ENCODE measurements at regions not wholly inside any gene's neighbourhood (a gene's known extent, or its start where the extent isn't known, plus 50 kb on each side); places are given as distances from the start of the nearest gene placed in this dataset.

DNA sequence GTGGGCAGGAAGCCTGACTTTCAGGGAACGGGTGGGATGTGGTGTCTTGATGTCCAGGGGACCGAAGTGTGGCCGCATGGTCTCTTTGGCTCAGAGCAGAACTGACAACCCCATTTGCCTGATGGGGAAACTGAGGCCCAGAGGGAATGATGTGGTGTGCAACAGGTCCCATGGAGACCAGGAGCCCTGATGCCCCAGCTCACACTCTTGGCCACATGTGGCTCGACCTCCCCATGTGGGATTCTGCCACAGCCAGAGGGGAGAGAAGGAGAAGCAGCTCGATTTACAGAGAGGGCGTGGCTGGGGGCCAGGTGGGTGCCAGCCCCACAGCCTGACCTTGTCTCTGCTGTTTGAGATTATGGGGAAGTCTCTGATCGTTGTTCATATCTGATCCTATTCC lies 128.1 kb downstream of the TEX29 start:
- Histone ChIP-seq H3K4me3 (ENCODE audit: low read length) (no peak overlapping the region), H3K36me3 (ENCODE audit: control insufficient read depth in 2 of 3, insufficient read depth in 3 of 3, low read length in 3 of 3) (no peaks in the 10 kb centered on the region), H3K27ac (ENCODE audit: low read depth, low read length) (no peak overlapping the region), H3K4me1 (ENCODE audit: control insufficient read depth in 2 of 2, insufficient read depth in 2 of 2, low read length in 2 of 2) (no peaks in the 10 kb centered on the region), H3K9me3 (ENCODE audit: control insufficient read depth in 2 of 3, low read length in 3 of 3) (peaks cover 0 to 8% (median 0%) of the 10 kb centered on the region in 3 experiments), H3K27me3 (ENCODE audit: control insufficient read depth in 2 of 2, insufficient read depth in 2 of 2, low read length in 2 of 2) (no peaks in the 10 kb centered on the region)
- H3K36me3 Mint-ChIP-seq, result peaks cover 0 to 15% (median 4%) of the 10 kb centered on the region in 5 donors
- ATAC-seq, result no peak
- POLR2A ChIA-PET, result no interaction called here
- CTCF ChIA-PET, result no interaction called here
- intact Hi-C loops (cut with micrococcal nuclease), result no loop called here
- H3K27ac Mint-ChIP-seq, result no peak overlapping the region
- H3K4me3 Mint-ChIP-seq, result no peak overlapping the region
- no peak for DNase-seq
- peaks cover 0 to 6% (median 4%) of the 10 kb centered on the region in 7 donors for H3K4me1 Mint-ChIP-seq
- H3K27me3 Mint-ChIP-seq, result peaks cover 8 to 35% (median 28%) of the 10 kb centered on the region in 5 donors
- H3K9me3 Mint-ChIP-seq, result peaks cover 3 to 28% (median 11%) of the 10 kb centered on the region in 11 donors

- ChIA-PET POLR2A (no interaction called here), CTCF (no interaction called here)
- ATAC-seq (no peak), DNase-seq (no peak)
- H3K27ac ChIP-seq (ENCODE audit: low read depth, low read length), result no peak overlapping the region
- no peaks in the 10 kb centered on the region for H3K4me1 ChIP-seq (ENCODE audit: control insufficient read depth in 2 of 2, insufficient read depth in 2 of 2, low read length in 2 of 2)
- no peak overlapping the region for H3K27ac Mint-ChIP-seq
- H3K36me3 ChIP-seq (ENCODE audit: control insufficient read depth in 2 of 3, insufficient read depth in 3 of 3, low read length in 3 of 3), result no peaks in the 10 kb centered on the region
- peaks cover 0 to 15% (median 4%) of the 10 kb centered on the region in 5 donors for H3K36me3 Mint-ChIP-seq
- H3K27me3 ChIP-seq (ENCODE audit: control insufficient read depth in 2 of 2, insufficient read depth in 2 of 2, low read length in 2 of 2), result no peaks in the 10 kb centered on the region
- H3K4me1 Mint-ChIP-seq, result peaks cover 0 to 6% (median 4%) of the 10 kb centered on the region in 7 donors
- intact Hi-C loops (cut with micrococcal nuclease), result no loop called here
- H3K4me3 ChIP-seq (ENCODE audit: low read length), result no peak overlapping the region
- peaks cover 0 to 8% (median 0%) of the 10 kb centered on the region in 3 experiments for H3K9me3 ChIP-seq (ENCODE audit: control insufficient read depth in 2 of 3, low read length in 3 of 3)
- H3K4me3 Mint-ChIP-seq, result no peak overlapping the region
- peaks cover 3 to 28% (median 11%) of the 10 kb centered on the region in 11 donors for H3K9me3 Mint-ChIP-seq
- peaks cover 8 to 38% (median 28%) of the 10 kb centered on the region in 5 donors for H3K27me3 Mint-ChIP-seq
Observed at GRCh38 chr13:111449041-111449440, 128.6 kb downstream of the TEX29 start.

- peaks cover 0 to 15% (median 4%) of the 10 kb centered on the region in 5 donors for H3K36me3 Mint-ChIP-seq
- no peaks in the 10 kb centered on the region for H3K27me3 ChIP-seq (ENCODE audit: control insufficient read depth in 2 of 2, insufficient read depth in 2 of 2, low read length in 2 of 2)
- H3K9me3 Mint-ChIP-seq, result peaks cover 3 to 17% (median 9%) of the 10 kb centered on the region in 11 donors
- peaks cover 6 to 38% (median 18%) of the 10 kb centered on the region in 5 donors for H3K27me3 Mint-ChIP-seq
- H3K36me3 ChIP-seq (ENCODE audit: control insufficient read depth in 2 of 3, insufficient read depth in 3 of 3, low read length in 3 of 3), result no peaks in the 10 kb centered on the region
- ChIA-PET CTCF (no interaction called here), POLR2A (no interaction called here)
- no peak overlapping the region for H3K27ac Mint-ChIP-seq
- no peak overlapping the region for H3K4me3 ChIP-seq (ENCODE audit: low read length)
- H3K9me3 ChIP-seq (ENCODE audit: control insufficient read depth in 2 of 3, low read length in 3 of 3), result peaks cover 0 to 8% (median 0%) of the 10 kb centered on the region in 3 experiments
- peaks cover 0 to 8% (median 4%) of the 10 kb centered on the region in 7 donors for H3K4me1 Mint-ChIP-seq
- H3K4me1 ChIP-seq (ENCODE audit: control insufficient read depth in 2 of 2, insufficient read depth in 2 of 2, low read length in 2 of 2), result no peaks in the 10 kb centered on the region
- DNase-seq (no peak), ATAC-seq (no peak)
- intact Hi-C loops (cut with micrococcal nuclease), result no loop called here
- no peak overlapping the region for H3K4me3 Mint-ChIP-seq
- no peak overlapping the region for H3K27ac ChIP-seq (ENCODE audit: low read depth, low read length)
Observed at GRCh38 chr13:111451402-111451801, 131.0 kb downstream of the TEX29 start.

- Histone ChIP-seq H3K4me1 (ENCODE audit: control insufficient read depth in 2 of 2, insufficient read depth in 2 of 2, low read length in 2 of 2) (no peaks in the 10 kb centered on the region), H3K36me3 (ENCODE audit: control insufficient read depth in 2 of 3, insufficient read depth in 3 of 3, low read length in 3 of 3) (no peaks in the 10 kb centered on the region), H3K27ac (ENCODE audit: low read depth, low read length) (no peak overlapping the region), H3K9me3 (ENCODE audit: control insufficient read depth in 2 of 3, low read length in 3 of 3) (no peaks in the 10 kb centered on the region), H3K27me3 (ENCODE audit: control insufficient read depth in 2 of 2, insufficient read depth in 2 of 2, low read length in 2 of 2) (no peaks in the 10 kb centered on the region), H3K4me3 (ENCODE audit: low read length) (no peak overlapping the region)
- DNase-seq (no peak), ATAC-seq (no peak)
- Mint-ChIP-seq H3K27me3 (peaks cover 2 to 36% (median 8%) of the 10 kb centered on the region in 5 donors), H3K36me3 (no peaks in the 10 kb centered on the region), H3K4me1 (peaks cover 0 to 7% (median 4%) of the 10 kb centered on the region in 7 donors), H3K27ac (no peak overlapping the region), H3K4me3 (no peak overlapping the region), H3K9me3 (peaks cover 0 to 5% (median 0%) of the 10 kb centered on the region in 11 donors)
- CTCF ChIA-PET, result no interaction called here
- POLR2A ChIA-PET, result no interaction called here
- intact Hi-C loops (cut with micrococcal nuclease), result no loop called here
Observed at GRCh38 chr13:111456452-111457230, 136.2 kb downstream of the TEX29 start.

GRCh38 chr13:111458001-111458531 lies 137.6 kb downstream of the TEX29 start:
- ATAC-seq (no peak), DNase-seq (peak in 1 of 9 donors; percentile 13)
- no peaks in the 10 kb centered on the region for H3K36me3 ChIP-seq (ENCODE audit: control insufficient read depth in 2 of 3, insufficient read depth in 3 of 3, low read length in 3 of 3)
- H3K36me3 Mint-ChIP-seq, result no peaks in the 10 kb centered on the region
- no peak overlapping the region for H3K4me3 Mint-ChIP-seq
- no peaks in the 10 kb centered on the region for H3K27me3 ChIP-seq (ENCODE audit: control insufficient read depth in 2 of 2, insufficient read depth in 2 of 2, low read length in 2 of 2)
- peaks cover 0 to 25% (median 5%) of the 10 kb centered on the region in 5 donors for H3K27me3 Mint-ChIP-seq
- H3K9me3 ChIP-seq (ENCODE audit: control insufficient read depth in 2 of 3, low read length in 3 of 3), result no peaks in the 10 kb centered on the region
- H3K27ac ChIP-seq (ENCODE audit: low read depth, low read length), result no peak overlapping the region
- ChIA-PET CTCF (no interaction called here), POLR2A (no interaction called here)
- no peak overlapping the region for H3K27ac Mint-ChIP-seq
- H3K9me3 Mint-ChIP-seq, result peaks cover 0 to 5% (median 0%) of the 10 kb centered on the region in 11 donors
- H3K4me1 ChIP-seq (ENCODE audit: control insufficient read depth in 2 of 2, insufficient read depth in 2 of 2, low read length in 2 of 2), result no peaks in the 10 kb centered on the region
- intact Hi-C loops (cut with micrococcal nuclease), result no loop called here
- peaks cover 0 to 7% (median 4%) of the 10 kb centered on the region in 7 donors for H3K4me1 Mint-ChIP-seq
- no peak overlapping the region for H3K4me3 ChIP-seq (ENCODE audit: low read length)

GRCh38 chr13:111458739-111459138 lies 138.3 kb downstream of the TEX29 start:
- Histone ChIP-seq H3K27me3 (ENCODE audit: control insufficient read depth in 2 of 2, insufficient read depth in 2 of 2, low read length in 2 of 2) (no peaks in the 10 kb centered on the region), H3K36me3 (ENCODE audit: control insufficient read depth in 2 of 3, insufficient read depth in 3 of 3, low read length in 3 of 3) (no peaks in the 10 kb centered on the region), H3K27ac (ENCODE audit: low read depth, low read length) (no peak overlapping the region), H3K4me3 (ENCODE audit: low read length) (no peak overlapping the region), H3K4me1 (ENCODE audit: control insufficient read depth in 2 of 2, insufficient read depth in 2 of 2, low read length in 2 of 2) (no peaks in the 10 kb centered on the region), H3K9me3 (ENCODE audit: control insufficient read depth in 2 of 3, low read length in 3 of 3) (no peaks in the 10 kb centered on the region)
- Mint-ChIP-seq H3K27ac (no peak overlapping the region), H3K27me3 (peaks cover 0 to 25% (median 5%) of the 10 kb centered on the region in 5 donors), H3K4me3 (no peak overlapping the region), H3K4me1 (peaks cover 0 to 7% (median 4%) of the 10 kb centered on the region in 7 donors), H3K36me3 (no peaks in the 10 kb centered on the region), H3K9me3 (peaks cover 0 to 5% (median 0%) of the 10 kb centered on the region in 11 donors)
- CTCF ChIA-PET, result no interaction called here
- ATAC-seq, result no peak
- intact Hi-C loops (cut with micrococcal nuclease), result no loop called here
- DNase-seq, result no peak
- POLR2A ChIA-PET, result no interaction called here
